Left ventricle myocardium inferior (tissue), 1 donor: ENCODE measurements at regions not wholly inside any gene's neighbourhood (a gene's known extent, or its start where the extent isn't known, plus 50 kb on each side); places are given as distances from the start of the nearest gene placed in this dataset.

Experiments used
- DNase-seq: peaks from one replicate; pipeline ENCODE4 v3.0.0-alpha.2; 2020
- H3K27ac ChIP-seq: fragments of 200-600 bp; replicated peaks from 2 replicates; pipeline ENCODE4 v1.8.0; 2021
- H3K27me3 ChIP-seq: fragments of 200-600 bp; 2 replicates; pipeline ENCODE4 v1.8.0; 2021; ENCODE audit warnings: low read depth
- H3K36me3 ChIP-seq: fragments of 200-600 bp; 2 replicates; pipeline ENCODE4 v1.8.0; 2021
- H3K4me1 ChIP-seq: fragments of 200-600 bp; 2 replicates; pipeline ENCODE4 v1.8.0; 2021
- H3K4me3 ChIP-seq: fragments of 200-600 bp; 2 replicates; pipeline ENCODE4 v1.8.0; 2021; ENCODE audit warnings: mild to moderate bottlenecking, moderate library complexity
- H3K9me3 ChIP-seq: fragments of 200-600 bp; replicated peaks from 2 replicates; pipeline ENCODE4 v1.8.0; 2021
- CTCF ChIP-seq: fragments of 200-600 bp; IDR thresholded peaks from 2 replicates; pipeline ENCODE4 v1.8.0; 2021; ENCODE audit warnings: antibody characterized with exemption, mild to moderate bottlenecking, borderline replicate concordance
- intact Hi-C: fragments of 100-400 bp; cut with micrococcal nuclease; formaldehyde crosslinking; loops from one replicate; pipeline ENCODE4 v1.11.0; 2022
- donor health status: DM: no; HTN: yes; CAD: no; lungs with severe emphysema.

- no peak for DNase-seq
- no peaks in the 10 kb centered on the region for H3K4me1 ChIP-seq
- H3K27me3 ChIP-seq, result peaks cover 45% of the 10 kb centered on the region
- H3K9me3 ChIP-seq, result no peaks in the 10 kb centered on the region
- intact Hi-C loops, result no loop called here
- no peaks in the 10 kb centered on the region for H3K36me3 ChIP-seq
- TF ChIP-seq CTCF, result no peak
- H3K27ac ChIP-seq, result no peak overlapping the region
- H3K4me3 ChIP-seq, result no peak overlapping the region
These were observed 52.7 kb upstream of the TM9SF2 start for GRCh38 chr13:99448546-99448945.

DNA sequence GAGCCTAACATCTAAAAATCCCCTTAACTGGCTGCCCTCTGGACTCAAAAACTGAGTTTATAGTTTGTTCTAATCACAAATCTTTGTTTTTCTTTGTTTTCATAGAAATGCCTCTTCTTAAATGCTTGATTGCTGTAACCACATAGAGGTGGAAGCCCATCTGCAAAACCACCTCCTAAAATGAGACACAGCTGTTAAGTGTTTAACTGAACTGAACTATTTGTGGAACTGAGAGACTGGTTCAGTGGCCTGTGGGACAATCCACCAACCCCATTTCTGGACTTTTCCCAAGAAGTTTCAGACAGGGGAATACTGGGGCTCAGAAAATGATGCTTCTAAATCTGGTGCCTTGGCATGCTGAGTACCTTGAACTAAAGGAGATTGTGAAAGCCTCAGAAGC lies 50.9 kb upstream of the TM9SF2 start:
- DNase-seq, result no peak
- no peak for TF ChIP-seq CTCF
- no peak overlapping the region for H3K27ac ChIP-seq
- intact Hi-C loops, result no loop called here
- H3K9me3 ChIP-seq, result peaks cover 6% of the 10 kb centered on the region
- no peak overlapping the region for H3K4me3 ChIP-seq
- H3K36me3 ChIP-seq, result no peaks in the 10 kb centered on the region
- no peaks in the 10 kb centered on the region for H3K4me1 ChIP-seq
- H3K27me3 ChIP-seq, result peaks cover 41% of the 10 kb centered on the region
